OCI-LY3 (cell line): ENCODE measurements at regions not wholly inside any gene's neighbourhood (a gene's known extent, or its start where the extent isn't known, plus 50 kb on each side); places are given as distances from the start of the nearest gene placed in this dataset.

Experiments
- EZH2phosphoT487 ChIP-seq: fragments of 200-600 bp; shearing (Covaris generic); IDR thresholded peaks from 2 replicates; pipeline ENCODE4 v1.6.1; 2018; ENCODE audit warnings: antibody characterized with exemption, mixed run types, low read depth
- TF ChIP-seq, protein P1 (sequence below): fragments of 200-600, 300-600 bp; sonication (generic); IDR thresholded peaks from 2 replicates; pipeline ENCODE4 v1.5.1; 2014; ENCODE audit warnings: antibody characterized with exemption, low read length, low read depth

DNA sequence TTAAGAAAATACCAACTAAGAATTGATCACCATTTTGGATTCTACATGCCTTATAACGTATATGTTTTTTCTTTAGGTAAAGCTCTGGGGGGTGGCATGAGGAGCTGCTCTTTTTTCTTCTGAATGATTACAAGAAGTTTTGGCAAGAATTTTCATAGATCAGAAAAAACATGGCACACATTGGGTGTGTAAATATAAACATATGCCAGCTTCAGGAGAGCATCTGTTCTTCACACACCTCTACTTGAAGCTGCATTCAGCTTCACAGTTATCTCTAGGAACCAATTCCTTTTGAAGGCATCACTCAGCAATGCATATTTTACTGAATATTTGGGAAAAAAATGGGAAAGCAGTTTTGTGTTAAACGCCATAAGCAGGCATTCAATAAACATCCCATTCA lies 122.7 kb upstream of the GHR start:
- TF ChIP-seq, protein P1, sequence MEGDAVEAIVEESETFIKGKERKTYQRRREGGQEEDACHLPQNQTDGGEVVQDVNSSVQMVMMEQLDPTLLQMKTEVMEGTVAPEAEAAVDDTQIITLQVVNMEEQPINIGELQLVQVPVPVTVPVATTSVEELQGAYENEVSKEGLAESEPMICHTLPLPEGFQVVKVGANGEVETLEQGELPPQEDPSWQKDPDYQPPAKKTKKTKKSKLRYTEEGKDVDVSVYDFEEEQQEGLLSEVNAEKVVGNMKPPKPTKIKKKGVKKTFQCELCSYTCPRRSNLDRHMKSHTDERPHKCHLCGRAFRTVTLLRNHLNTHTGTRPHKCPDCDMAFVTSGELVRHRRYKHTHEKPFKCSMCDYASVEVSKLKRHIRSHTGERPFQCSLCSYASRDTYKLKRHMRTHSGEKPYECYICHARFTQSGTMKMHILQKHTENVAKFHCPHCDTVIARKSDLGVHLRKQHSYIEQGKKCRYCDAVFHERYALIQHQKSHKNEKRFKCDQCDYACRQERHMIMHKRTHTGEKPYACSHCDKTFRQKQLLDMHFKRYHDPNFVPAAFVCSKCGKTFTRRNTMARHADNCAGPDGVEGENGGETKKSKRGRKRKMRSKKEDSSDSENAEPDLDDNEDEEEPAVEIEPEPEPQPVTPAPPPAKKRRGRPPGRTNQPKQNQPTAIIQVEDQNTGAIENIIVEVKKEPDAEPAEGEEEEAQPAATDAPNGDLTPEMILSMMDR, result no peak
- no peak for TF ChIP-seq EZH2phosphoT487
